Activated T-helper 17 cell treated with anti-CD3 and anti-CD28 coated beads, Interleukin-2, amount 50 U/mL, for 72 hours (primary cell): ENCODE measurements at regions not wholly inside any gene's neighbourhood (a gene's known extent, or its start where the extent isn't known, plus 50 kb on each side); places are given as distances from the start of the nearest gene placed in this dataset.

ENCODE experiments used
- ATAC-seq: fragments of 150-1000 bp; cut with Tn5 transposase; replicated peaks from 2 replicates; pipeline ENCODE4 v1.10.0; 2021; ENCODE audit warnings: mild to moderate bottlenecking, moderate library complexity
- H3K27ac Mint-ChIP-seq: one replicate; pipeline ENCODE4 v1.8.0; 2022; ENCODE audit warnings: mixed read lengths
- H3K27me3 Mint-ChIP-seq: one replicate; pipeline ENCODE4 v1.8.0; 2022; ENCODE audit warnings: mixed read lengths
- H3K36me3 Mint-ChIP-seq: one replicate; pipeline ENCODE4 v1.8.0; 2022; ENCODE audit warnings: low read depth, mild to moderate bottlenecking, mixed read lengths
- H3K4me1 Mint-ChIP-seq: one replicate; pipeline ENCODE4 v1.8.0; 2022; ENCODE audit warnings: mixed read lengths
- H3K4me3 Mint-ChIP-seq: one replicate; pipeline ENCODE4 v1.8.0; 2022; ENCODE audit warnings: mild to moderate bottlenecking, mixed read lengths
- H3K9me3 Mint-ChIP-seq: one replicate; pipeline ENCODE4 v1.8.0; 2022; ENCODE audit warnings: mixed read lengths

- no peaks in the 10 kb centered on the region for H3K4me1 Mint-ChIP-seq
- no peak for ATAC-seq
- no peaks in the 10 kb centered on the region for H3K27me3 Mint-ChIP-seq
- no peak overlapping the region for H3K4me3 Mint-ChIP-seq
- no peaks in the 10 kb centered on the region for H3K36me3 Mint-ChIP-seq
- no peak overlapping the region for H3K27ac Mint-ChIP-seq
- H3K9me3 Mint-ChIP-seq = peaks cover 19% of the 10 kb centered on the region
Measured at GRCh38 chr11:80529726-80530125, 1088.9 kb upstream of the TENM4 start.

GRCh38 chr11:80525663-80526405, 1085.0 kb upstream of the TENM4 start:
- Mint-ChIP-seq H3K36me3 (no peaks in the 10 kb centered on the region), H3K9me3 (peaks cover 14% of the 10 kb centered on the region), H3K27me3 (no peaks in the 10 kb centered on the region)

GRCh38 chr11:80524349-80524748, 1083.5 kb upstream of the TENM4 start:
- ATAC-seq = no peak
- Mint-ChIP-seq H3K36me3 (no peaks in the 10 kb centered on the region), H3K4me3 (no peak overlapping the region), H3K27ac (no peak overlapping the region), H3K9me3 (peaks cover 13% of the 10 kb centered on the region), H3K27me3 (no peaks in the 10 kb centered on the region), H3K4me1 (no peaks in the 10 kb centered on the region)

More at GRCh38 chr11:80525663-80526405, 1085.0 kb upstream of the TENM4 start:
- ATAC-seq = no peak
- Mint-ChIP-seq H3K4me1 (no peaks in the 10 kb centered on the region), H3K4me3 (no peak overlapping the region), H3K27ac (no peak overlapping the region)

- H3K27me3 Mint-ChIP-seq = no peaks in the 10 kb centered on the region
- ATAC-seq = no peak
Measured at GRCh38 chr11:80523057-80523456, 1082.2 kb upstream of the TENM4 start.

GRCh38 chr11:80521592-80521991, 1080.8 kb upstream of the TENM4 start:
- Mint-ChIP-seq H3K4me3 (no peak overlapping the region), H3K9me3 (peaks cover 14% of the 10 kb centered on the region), H3K36me3 (no peaks in the 10 kb centered on the region), H3K4me1 (no peaks in the 10 kb centered on the region), H3K27me3 (no peaks in the 10 kb centered on the region), H3K27ac (no peak overlapping the region)
- no peak for ATAC-seq

More at GRCh38 chr11:80523057-80523456, 1082.2 kb upstream of the TENM4 start:
- peaks cover 9% of the 10 kb centered on the region for H3K9me3 Mint-ChIP-seq
- H3K36me3 Mint-ChIP-seq = no peaks in the 10 kb centered on the region
- H3K4me3 Mint-ChIP-seq = no peak overlapping the region
- no peak overlapping the region for H3K27ac Mint-ChIP-seq
- H3K4me1 Mint-ChIP-seq = no peaks in the 10 kb centered on the region

- Mint-ChIP-seq H3K4me1 (no peaks in the 10 kb centered on the region), H3K9me3 (peaks cover 13% of the 10 kb centered on the region), H3K4me3 (no peak overlapping the region), H3K27me3 (no peaks in the 10 kb centered on the region), H3K27ac (no peak overlapping the region), H3K36me3 (no peaks in the 10 kb centered on the region)
- no peak for ATAC-seq
Measured at GRCh38 chr11:80520507-80520887, 1079.7 kb upstream of the TENM4 start.

GRCh38 chr11:80519596-80520506, 1079.0 kb upstream of the TENM4 start:
- no peaks in the 10 kb centered on the region for H3K4me1 Mint-ChIP-seq
- peaks cover 11% of the 10 kb centered on the region for H3K9me3 Mint-ChIP-seq
- H3K27ac Mint-ChIP-seq = no peak overlapping the region
- no peak overlapping the region for H3K4me3 Mint-ChIP-seq
- no peaks in the 10 kb centered on the region for H3K27me3 Mint-ChIP-seq
- H3K36me3 Mint-ChIP-seq = no peaks in the 10 kb centered on the region
- ATAC-seq = no peak

- no peak overlapping the region for H3K27ac Mint-ChIP-seq
- H3K27me3 Mint-ChIP-seq = no peaks in the 10 kb centered on the region
- peaks cover 11% of the 10 kb centered on the region for H3K9me3 Mint-ChIP-seq
- no peak overlapping the region for H3K4me3 Mint-ChIP-seq
- H3K36me3 Mint-ChIP-seq = no peaks in the 10 kb centered on the region
- ATAC-seq = no peak
- H3K4me1 Mint-ChIP-seq = no peaks in the 10 kb centered on the region
Measured at GRCh38 chr11:80517701-80518100, 1076.9 kb upstream of the TENM4 start.

GRCh38 chr11:80515097-80515496, 1074.3 kb upstream of the TENM4 start:
- Mint-ChIP-seq H3K4me1 (no peaks in the 10 kb centered on the region), H3K9me3 (peaks cover 15% of the 10 kb centered on the region), H3K27me3 (no peaks in the 10 kb centered on the region), H3K36me3 (no peaks in the 10 kb centered on the region), H3K4me3 (no peak overlapping the region), H3K27ac (no peak overlapping the region)
- ATAC-seq = no peak

GRCh38 chr11:80512491-80512890, 1071.7 kb upstream of the TENM4 start:
- ATAC-seq = no peak
- Mint-ChIP-seq H3K27me3 (no peaks in the 10 kb centered on the region), H3K4me3 (no peak overlapping the region), H3K9me3 (peaks cover 23% of the 10 kb centered on the region), H3K4me1 (no peaks in the 10 kb centered on the region), H3K36me3 (no peaks in the 10 kb centered on the region), H3K27ac (no peak overlapping the region)

- Mint-ChIP-seq H3K4me3 (no peak overlapping the region), H3K9me3 (peaks cover 12% of the 10 kb centered on the region), H3K4me1 (no peaks in the 10 kb centered on the region), H3K36me3 (no peaks in the 10 kb centered on the region), H3K27ac (no peak overlapping the region), H3K27me3 (no peaks in the 10 kb centered on the region)
- no peak for ATAC-seq
Measured at GRCh38 chr11:80505771-80506170, 1064.9 kb upstream of the TENM4 start.

- Mint-ChIP-seq H3K4me3 (no peak overlapping the region), H3K9me3 (peaks cover 17% of the 10 kb centered on the region), H3K36me3 (no peaks in the 10 kb centered on the region), H3K27me3 (no peaks in the 10 kb centered on the region), H3K27ac (no peak overlapping the region), H3K4me1 (no peaks in the 10 kb centered on the region)
- no peak for ATAC-seq
Measured at GRCh38 chr11:80503990-80504389, 1063.2 kb upstream of the TENM4 start.

GRCh38 chr11:80502511-80502910, 1061.7 kb upstream of the TENM4 start:
- Mint-ChIP-seq H3K27me3 (no peaks in the 10 kb centered on the region), H3K36me3 (no peaks in the 10 kb centered on the region), H3K4me1 (no peaks in the 10 kb centered on the region), H3K4me3 (no peak overlapping the region), H3K27ac (no peak overlapping the region), H3K9me3 (peaks cover 9% of the 10 kb centered on the region)
- no peak for ATAC-seq

- H3K36me3 Mint-ChIP-seq = no peaks in the 10 kb centered on the region
- H3K27ac Mint-ChIP-seq = no peak overlapping the region
- no peaks in the 10 kb centered on the region for H3K27me3 Mint-ChIP-seq
- H3K4me3 Mint-ChIP-seq = no peak overlapping the region
- peaks cover 9% of the 10 kb centered on the region for H3K9me3 Mint-ChIP-seq
- no peak for ATAC-seq
- no peaks in the 10 kb centered on the region for H3K4me1 Mint-ChIP-seq
Measured at GRCh38 chr11:80495116-80495515, 1054.3 kb upstream of the TENM4 start.

- Mint-ChIP-seq H3K27me3 (no peaks in the 10 kb centered on the region), H3K27ac (no peak overlapping the region), H3K4me1 (no peaks in the 10 kb centered on the region), H3K4me3 (no peak overlapping the region), H3K9me3 (peaks cover 11% of the 10 kb centered on the region), H3K36me3 (no peaks in the 10 kb centered on the region)
- ATAC-seq = no peak
Measured at GRCh38 chr11:80487952-80488351, 1047.1 kb upstream of the TENM4 start.
